Natural killer cell (primary cell): ENCODE measurements at regions not wholly inside any gene's neighbourhood (a gene's known extent, or its start where the extent isn't known, plus 50 kb on each side); places are given as distances from the start of the nearest gene placed in this dataset.

Source experiments
- ATAC-seq, 3 donors: fragments of 150-1000 bp in 2 of 3; fragments of 200-7000 bp in 1 of 3; cut with Tn5 transposase; 1 replicate in 1 of 3; 2 replicates in 2 of 3; pipeline ENCODE4 v1.10.0; 2021; ENCODE audit warnings: mild to moderate bottlenecking in 2 of 3, moderate library complexity in 2 of 3
- DNase-seq, 2 donors: peaks; one replicate each; pipeline versions ENCODE4 v3.0.0 to v3.0.0-alpha.2; 2013 to 2021; ENCODE audit warnings: mixed read lengths in 1 of 2
- H3K27ac ChIP-seq: one replicate; pipeline ENCODE4 v1.5.1; 2013; ENCODE audit warnings: mild to moderate bottlenecking, low read length
- H3K27me3 ChIP-seq: one replicate; pipeline ENCODE4 v1.6.1; 2013; ENCODE audit warnings: low read length; ENCODE audit not compliant: control insufficient read depth, insufficient read depth
- H3K36me3 ChIP-seq: one replicate; pipeline ENCODE4 v1.6.1; 2013; ENCODE audit warnings: low read length; ENCODE audit not compliant: control insufficient read depth, insufficient read depth
- H3K4me1 ChIP-seq: one replicate; pipeline ENCODE4 v1.6.1; 2013; ENCODE audit warnings: low read length; ENCODE audit not compliant: control insufficient read depth, insufficient read depth
- H3K4me3 ChIP-seq: one replicate; pipeline ENCODE4 v1.5.1; 2013; ENCODE audit warnings: low read length
- H3K9me3 ChIP-seq: one replicate; pipeline ENCODE4 v1.6.1; 2013; ENCODE audit warnings: low read length; ENCODE audit not compliant: control insufficient read depth, insufficient read depth
- H3K27ac Mint-ChIP-seq, 2 donors: one replicate each; pipeline ENCODE4 v1.8.0; 2022; ENCODE audit warnings: mild to moderate bottlenecking in 2 of 2, mixed read lengths in 2 of 2, moderate library complexity in 1 of 2
- H3K27me3 Mint-ChIP-seq, 2 donors: one replicate each; pipeline ENCODE4 v1.8.0; 2022; ENCODE audit warnings: low read depth in 2 of 2, mixed read lengths in 2 of 2
- H3K36me3 Mint-ChIP-seq: one replicate; pipeline ENCODE4 v1.8.0; 2022; ENCODE audit warnings: mixed read lengths
- H3K4me1 Mint-ChIP-seq, 2 donors: one replicate each; pipeline ENCODE4 v1.8.0; 2022; ENCODE audit warnings: mixed read lengths in 2 of 2
- H3K4me3 Mint-ChIP-seq: one replicate; pipeline ENCODE4 v1.8.0; 2022; ENCODE audit warnings: mild to moderate bottlenecking, moderate library complexity, mixed read lengths
- H3K9me3 Mint-ChIP-seq, 2 donors: one replicate each; pipeline ENCODE4 v1.8.0; 2022; ENCODE audit warnings: mixed read lengths in 2 of 2
- CTCF ChIP-seq: fragments of 200-600 bp; IDR thresholded peaks from one replicate; pipeline ENCODE4 v1.8.0; 2022; ENCODE audit warnings: antibody characterized with exemption
- WGBS: methylation state at CpG from one replicate; pipeline ENCODE4 v1.1.7; 2013; ENCODE audit warnings: missing lambda C conversion rate; ENCODE audit not compliant: insufficient coverage; 5-methylcytosine and 5-hydroxymethylcytosine counted together
- intact Hi-C: fragments of 100-400 bp; cut with micrococcal nuclease; formaldehyde crosslinking; loops from one replicate; pipeline ENCODE4 v1.14.2; 2022

GRCh38 chr18:22015156-22015555 is 154.2 kb upstream of the GATA6 start:
- Histone ChIP-seq H3K4me1 (no peaks in the 10 kb centered on the region), H3K27ac (no peak overlapping the region), H3K4me3 (no peak overlapping the region), H3K27me3 (peaks cover 3% of the 10 kb centered on the region), H3K36me3 (no peaks in the 10 kb centered on the region), H3K9me3 (no peaks in the 10 kb centered on the region)
- Mint-ChIP-seq H3K9me3 (peaks cover 2 to 3% of the 10 kb centered on the region in 2 donors), H3K4me1 (no peaks in the 10 kb centered on the region), H3K4me3 (no peak overlapping the region), H3K27ac (no peak overlapping the region), H3K27me3 (peaks cover 22 to 31% of the 10 kb centered on the region in 2 donors), H3K36me3 (no peaks in the 10 kb centered on the region)
- WGBS, result 100% methylated on average over 1 of the region's 2 CpGs
- no peak for ATAC-seq
- DNase-seq, result no peak
- no peak for TF ChIP-seq CTCF
- intact Hi-C loops, result no loop called here

- no peaks in the 10 kb centered on the region for H3K36me3 Mint-ChIP-seq
- Histone ChIP-seq H3K9me3 (no peaks in the 10 kb centered on the region), H3K4me1 (no peaks in the 10 kb centered on the region), H3K27ac (no peak overlapping the region), H3K4me3 (no peak overlapping the region), H3K27me3 (peaks cover 3% of the 10 kb centered on the region), H3K36me3 (no peaks in the 10 kb centered on the region)
- WGBS, result 31% methylated on average over 3 of the region's 3 CpGs
- no peak overlapping the region for H3K4me3 Mint-ChIP-seq
- DNase-seq (no peak), ATAC-seq (no peak)
- intact Hi-C loops, result no loop called here
- H3K9me3 Mint-ChIP-seq, result peaks cover 0 to 2% of the 10 kb centered on the region in 2 donors
- peaks cover 13 to 18% of the 10 kb centered on the region in 2 donors for H3K27me3 Mint-ChIP-seq
- no peak for TF ChIP-seq CTCF
- no peak overlapping the region for H3K27ac Mint-ChIP-seq
- H3K4me1 Mint-ChIP-seq, result no peaks in the 10 kb centered on the region
These were observed 151.0 kb upstream of the GATA6 start for GRCh38 chr18:22018366-22018765.

GRCh38 chr18:22019193-22019592 is 150.2 kb upstream of the GATA6 start:
- DNase-seq (no peak), ATAC-seq (no peak)
- H3K4me3 Mint-ChIP-seq, result no peak overlapping the region
- Histone ChIP-seq H3K36me3 (no peaks in the 10 kb centered on the region), H3K4me1 (no peaks in the 10 kb centered on the region), H3K27ac (no peak overlapping the region), H3K9me3 (no peaks in the 10 kb centered on the region), H3K4me3 (no peak overlapping the region), H3K27me3 (no peaks in the 10 kb centered on the region)
- no peaks in the 10 kb centered on the region for H3K36me3 Mint-ChIP-seq
- H3K27ac Mint-ChIP-seq, result no peak overlapping the region
- intact Hi-C loops, result no loop called here
- H3K27me3 Mint-ChIP-seq, result peaks cover 6 to 12% of the 10 kb centered on the region in 2 donors
- no peaks in the 10 kb centered on the region for H3K4me1 Mint-ChIP-seq
- no peaks in the 10 kb centered on the region for H3K9me3 Mint-ChIP-seq
- no peak for TF ChIP-seq CTCF
- WGBS, result 72% methylated on average over 5 of the region's 5 CpGs

GRCh38 chr18:22020127-22020866 is 149.1 kb upstream of the GATA6 start:
- TF ChIP-seq CTCF, result no peak
- no peaks in the 10 kb centered on the region for H3K27me3 ChIP-seq
- no peaks in the 10 kb centered on the region for H3K4me1 ChIP-seq
- DNase-seq (no peak), ATAC-seq (peak in 1 of 3 donors; percentile 31)
- Mint-ChIP-seq H3K36me3 (no peaks in the 10 kb centered on the region), H3K27me3 (peaks cover 3% of the 10 kb centered on the region in 2 donors), H3K9me3 (no peaks in the 10 kb centered on the region), H3K4me3 (no peak overlapping the region), H3K27ac (no peak overlapping the region), H3K4me1 (no peaks in the 10 kb centered on the region)
- 82% methylated on average over 12 of the region's 12 CpGs for WGBS
- no peaks in the 10 kb centered on the region for H3K9me3 ChIP-seq
- no peak overlapping the region for H3K27ac ChIP-seq
- intact Hi-C loops, result no loop called here
- no peaks in the 10 kb centered on the region for H3K36me3 ChIP-seq
- no peak overlapping the region for H3K4me3 ChIP-seq
